ENCODE measurements at regions not wholly inside any gene's neighbourhood (a gene's known extent, or its start where the extent isn't known, plus 50 kb on each side); places are given as distances from the start of the nearest gene placed in this dataset.

DNA sequence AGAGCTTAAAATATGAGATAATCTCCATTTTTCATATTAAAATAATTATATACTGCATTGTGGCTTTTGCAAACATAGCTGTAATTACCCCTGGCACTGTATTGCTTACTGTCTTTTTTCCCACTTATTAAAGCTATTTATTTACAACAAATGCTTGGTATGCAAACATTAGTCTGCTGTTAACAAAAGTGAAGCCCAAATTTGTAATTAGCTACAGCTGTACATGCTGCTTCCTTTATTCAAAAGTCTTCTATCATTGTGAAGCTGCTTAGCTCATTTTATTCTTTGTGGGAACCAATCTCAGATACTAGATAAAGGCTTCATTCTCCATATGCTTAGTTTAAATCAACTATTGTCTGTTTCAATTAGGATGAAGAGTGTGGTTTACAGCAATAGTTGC, 425.8 kb upstream of the FOXG1 start:
- TF ChIP-seq, protein P1, sequence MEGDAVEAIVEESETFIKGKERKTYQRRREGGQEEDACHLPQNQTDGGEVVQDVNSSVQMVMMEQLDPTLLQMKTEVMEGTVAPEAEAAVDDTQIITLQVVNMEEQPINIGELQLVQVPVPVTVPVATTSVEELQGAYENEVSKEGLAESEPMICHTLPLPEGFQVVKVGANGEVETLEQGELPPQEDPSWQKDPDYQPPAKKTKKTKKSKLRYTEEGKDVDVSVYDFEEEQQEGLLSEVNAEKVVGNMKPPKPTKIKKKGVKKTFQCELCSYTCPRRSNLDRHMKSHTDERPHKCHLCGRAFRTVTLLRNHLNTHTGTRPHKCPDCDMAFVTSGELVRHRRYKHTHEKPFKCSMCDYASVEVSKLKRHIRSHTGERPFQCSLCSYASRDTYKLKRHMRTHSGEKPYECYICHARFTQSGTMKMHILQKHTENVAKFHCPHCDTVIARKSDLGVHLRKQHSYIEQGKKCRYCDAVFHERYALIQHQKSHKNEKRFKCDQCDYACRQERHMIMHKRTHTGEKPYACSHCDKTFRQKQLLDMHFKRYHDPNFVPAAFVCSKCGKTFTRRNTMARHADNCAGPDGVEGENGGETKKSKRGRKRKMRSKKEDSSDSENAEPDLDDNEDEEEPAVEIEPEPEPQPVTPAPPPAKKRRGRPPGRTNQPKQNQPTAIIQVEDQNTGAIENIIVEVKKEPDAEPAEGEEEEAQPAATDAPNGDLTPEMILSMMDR (IDR thresholded peaks at IDR 0.05; ENCODE audit: low read depth, low read length, poor library complexity, severe bottlenecking) = no peak
- TF ChIP-seq EZH2phosphoT487 (IDR thresholded peaks at IDR 0.05; ENCODE audit: borderline replicate concordance, low read length) = no peak

All from DOHH2 (cell line).